NCI-H2196 treated with DMSO at 0.1 percent for 48 hours (cell line): ENCODE measurements at regions not wholly inside any gene's neighbourhood (a gene's known extent, or its start where the extent isn't known, plus 50 kb on each side); places are given as distances from the start of the nearest gene placed in this dataset.
"Not testable (repeated sequence)": the region's sequence is repeated elsewhere in the genome, so short reads cannot be mapped to it uniquely, and the experiment has no call there.

Source experiments
- DNase-seq: peaks from one replicate; lab custom pipeline; 2025; ENCODE audit not compliant: unreplicated experiment; lab: John Stamatoyannopoulos, UW

GRCh38 chr13:111007209-111007608, 92.3 kb upstream of the ANKRD10 start:
- DNase-seq, result no peak

- peak; percentile 38 for DNase-seq
These were observed 91.7 kb upstream of the ANKRD10 start for GRCh38 chr13:111006506-111007031.

GRCh38 chr13:111005808-111006505, 91.1 kb upstream of the ANKRD10 start:
- DNase-seq, result peak; percentile 14

- no peak for DNase-seq
These were observed 90.5 kb upstream of the ANKRD10 start for GRCh38 chr13:111005364-111005763.

GRCh38 chr13:111004444-111004843, 89.6 kb upstream of the ANKRD10 start:
- DNase-seq, result no peak

- no peak for DNase-seq
These were observed 86.8 kb upstream of the ANKRD10 start for GRCh38 chr13:111001636-111002035.

- DNase-seq, result no peak
These were observed 78.9 kb upstream of the ANKRD10 start for GRCh38 chr13:110993788-110994187.

GRCh38 chr13:110991991-110992508, 77.2 kb upstream of the ANKRD10 start:
- DNase-seq, result no peak

GRCh38 chr13:110989331-110989730, 74.5 kb upstream of the ANKRD10 start:
- no peak for DNase-seq

GRCh38 chr13:110985541-110985940, 70.7 kb upstream of the ANKRD10 start:
- DNase-seq, result no peak

- DNase-seq, result no peak
These were observed 69.9 kb upstream of the ANKRD10 start for GRCh38 chr13:110984798-110985197.

- DNase-seq, result no peak
These were observed 69.5 kb upstream of the ANKRD10 start for GRCh38 chr13:110984381-110984780.

GRCh38 chr13:110983241-110983640, 68.4 kb upstream of the ANKRD10 start:
- no peak for DNase-seq

- no peak for DNase-seq
These were observed 66.5 kb upstream of the ANKRD10 start for GRCh38 chr13:110981379-110981778.

- no peak for DNase-seq
These were observed 66.1 kb upstream of the ANKRD10 start for GRCh38 chr13:110980921-110981320.

GRCh38 chr13:110979149-110979548, 64.3 kb upstream of the ANKRD10 start:
- DNase-seq, result not testable (repeated sequence)

- no peak for DNase-seq
These were observed 63.5 kb upstream of the ANKRD10 start for GRCh38 chr13:110978390-110978789.

- DNase-seq, result no peak
These were observed 61.9 kb upstream of the ANKRD10 start for GRCh38 chr13:110976785-110977184.

GRCh38 chr13:110973007-110973700, 58.3 kb upstream of the ANKRD10 start:
- no peak for DNase-seq

- DNase-seq, result no peak
These were observed 56.6 kb upstream of the ANKRD10 start for GRCh38 chr13:110971486-110971885.

- not testable (repeated sequence) for DNase-seq
These were observed 52.4 kb upstream of the ANKRD10 start for GRCh38 chr13:110967156-110967855.

- DNase-seq, result no peak
These were observed 50.9 kb upstream of the ANKRD10 start for GRCh38 chr13:110965755-110966134.
